AG20443 (cell line): ENCODE measurements at regions not wholly inside any gene's neighbourhood (a gene's known extent, or its start where the extent isn't known, plus 50 kb on each side); places are given as distances from the start of the nearest gene placed in this dataset.
"Not testable (repeated sequence)": the region's sequence is repeated elsewhere in the genome, so short reads cannot be mapped to it uniquely, and the experiment has no call there.

ENCODE experiments used
- DNase-seq: peaks from one replicate; pipeline ENCODE4 v3.0.0; 2012; ENCODE audit warnings: low spot score, mixed read lengths

GRCh38 chr3:161914703-161915417, 418.3 kb downstream of the OTOL1 start:
- peak; percentile 64 for DNase-seq

- no peak for DNase-seq
Observed at GRCh38 chr3:161915418-161915750, 418.8 kb downstream of the OTOL1 start.

GRCh38 chr3:161920196-161920595, 423.6 kb downstream of the OTOL1 start:
- no peak for DNase-seq

- no peak for DNase-seq
Observed at GRCh38 chr3:161925749-161926360, 429.2 kb downstream of the OTOL1 start.

GRCh38 chr3:161927131-161927530, 430.5 kb downstream of the OTOL1 start:
- no peak for DNase-seq

GRCh38 chr3:161939918-161940620, 443.5 kb downstream of the OTOL1 start:
- peak; percentile 33 for DNase-seq

- DNase-seq = no peak
Observed at GRCh38 chr3:161940621-161940965, 444.0 kb downstream of the OTOL1 start.

GRCh38 chr3:161941891-161942290, 445.3 kb downstream of the OTOL1 start:
- no peak for DNase-seq

- not testable (repeated sequence) for DNase-seq
Observed at GRCh38 chr3:161943801-161944345, 447.3 kb downstream of the OTOL1 start.

- no peak for DNase-seq
Observed at GRCh38 chr3:161946443-161946960, 449.9 kb downstream of the OTOL1 start.

GRCh38 chr3:161950318-161950868, 453.8 kb downstream of the OTOL1 start:
- DNase-seq = no peak

- DNase-seq = peak; percentile 17
Observed at GRCh38 chr3:161957467-161957866, 460.9 kb downstream of the OTOL1 start.

GRCh38 chr3:161964857-161965256, 468.2 kb downstream of the OTOL1 start:
- DNase-seq = no peak

GRCh38 chr3:161969867-161970266, 473.3 kb downstream of the OTOL1 start:
- no peak for DNase-seq

- no peak for DNase-seq
Observed at GRCh38 chr3:161975201-161975600, 478.6 kb downstream of the OTOL1 start.

- peak; percentile 23 for DNase-seq
Observed at GRCh38 chr3:161977063-161977462, 480.5 kb downstream of the OTOL1 start.

GRCh38 chr3:161977850-161978249, 481.2 kb downstream of the OTOL1 start:
- DNase-seq = no peak

- no peak for DNase-seq
Observed at GRCh38 chr3:161987933-161988332, 491.3 kb downstream of the OTOL1 start.

- DNase-seq = no peak
Observed at GRCh38 chr3:161989012-161989411, 492.4 kb downstream of the OTOL1 start.

- DNase-seq = no peak
Observed at GRCh38 chr3:161990036-161990435, 493.4 kb downstream of the OTOL1 start.

GRCh38 chr3:161991901-161992540, 495.4 kb downstream of the OTOL1 start:
- no peak for DNase-seq

- DNase-seq = no peak
Observed at GRCh38 chr3:161999846-162000245, 503.2 kb downstream of the OTOL1 start.
